ENCODE measurements at regions not wholly inside any gene's neighbourhood (a gene's known extent, or its start where the extent isn't known, plus 50 kb on each side); places are given as distances from the start of the nearest gene placed in this dataset.

DNA sequence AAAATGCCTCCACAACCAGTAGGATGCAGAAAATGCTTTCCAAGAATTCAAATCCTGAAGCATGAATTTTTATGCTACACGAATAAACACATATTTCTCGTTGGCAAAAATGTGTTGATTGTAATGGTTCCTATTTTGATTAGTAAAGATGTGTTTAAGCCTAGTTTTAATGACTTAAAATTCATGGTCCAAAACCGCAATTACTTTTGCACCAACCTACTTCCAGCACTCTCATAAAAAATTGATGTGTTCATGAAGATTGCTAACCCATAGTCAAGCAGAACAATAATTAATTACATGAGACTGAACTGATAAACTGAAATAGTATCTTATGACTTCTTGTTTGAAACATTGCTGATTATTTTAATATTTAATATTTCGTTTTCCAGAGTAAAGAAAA is 828.8 kb downstream of the CCSER2 start:
- H3K27ac ChIP-seq (ENCODE audit: low read depth in 1 of 2, low read length in 2 of 2): no peak overlapping the region
- Mint-ChIP-seq H3K27ac (no peak overlapping the region), H3K36me3 (ENCODE audit: low read depth) (no peaks in the 10 kb centered on the region), H3K4me3 (no peak overlapping the region), H3K9me3 (no peaks in the 10 kb centered on the region), H3K27me3 (no peaks in the 10 kb centered on the region), H3K4me1 (ENCODE audit: low read depth) (no peaks in the 10 kb centered on the region)
- intact Hi-C loops (cut with DNase I, micrococcal nuclease): no loop called here
- peaks cover 0 to 3% of the 10 kb centered on the region in 2 experiments for H3K9me3 ChIP-seq (ENCODE audit: control insufficient read depth in 1 of 2, insufficient read depth in 1 of 2, low read length in 2 of 2)
- H3K4me1 ChIP-seq (ENCODE audit: insufficient read depth, low read length): no peaks in the 10 kb centered on the region
- ChIA-PET POLR2A (no interaction called here), CTCF (no interaction called here)
- H3K27me3 ChIP-seq (ENCODE audit: control insufficient read depth in 1 of 2, insufficient read depth in 2 of 2, low read length in 2 of 2): no peaks in the 10 kb centered on the region
- DNase-seq (no peak), ATAC-seq (ENCODE audit: poor library complexity) (no peak)
- no peak overlapping the region for H3K4me3 ChIP-seq (ENCODE audit: low read length)
- TF ChIP-seq, protein P1, sequence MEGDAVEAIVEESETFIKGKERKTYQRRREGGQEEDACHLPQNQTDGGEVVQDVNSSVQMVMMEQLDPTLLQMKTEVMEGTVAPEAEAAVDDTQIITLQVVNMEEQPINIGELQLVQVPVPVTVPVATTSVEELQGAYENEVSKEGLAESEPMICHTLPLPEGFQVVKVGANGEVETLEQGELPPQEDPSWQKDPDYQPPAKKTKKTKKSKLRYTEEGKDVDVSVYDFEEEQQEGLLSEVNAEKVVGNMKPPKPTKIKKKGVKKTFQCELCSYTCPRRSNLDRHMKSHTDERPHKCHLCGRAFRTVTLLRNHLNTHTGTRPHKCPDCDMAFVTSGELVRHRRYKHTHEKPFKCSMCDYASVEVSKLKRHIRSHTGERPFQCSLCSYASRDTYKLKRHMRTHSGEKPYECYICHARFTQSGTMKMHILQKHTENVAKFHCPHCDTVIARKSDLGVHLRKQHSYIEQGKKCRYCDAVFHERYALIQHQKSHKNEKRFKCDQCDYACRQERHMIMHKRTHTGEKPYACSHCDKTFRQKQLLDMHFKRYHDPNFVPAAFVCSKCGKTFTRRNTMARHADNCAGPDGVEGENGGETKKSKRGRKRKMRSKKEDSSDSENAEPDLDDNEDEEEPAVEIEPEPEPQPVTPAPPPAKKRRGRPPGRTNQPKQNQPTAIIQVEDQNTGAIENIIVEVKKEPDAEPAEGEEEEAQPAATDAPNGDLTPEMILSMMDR (IDR thresholded peaks at IDR 0.05): no peak
- no peaks in the 10 kb centered on the region for H3K36me3 ChIP-seq (ENCODE audit: insufficient read depth, low read length)

DNA sequence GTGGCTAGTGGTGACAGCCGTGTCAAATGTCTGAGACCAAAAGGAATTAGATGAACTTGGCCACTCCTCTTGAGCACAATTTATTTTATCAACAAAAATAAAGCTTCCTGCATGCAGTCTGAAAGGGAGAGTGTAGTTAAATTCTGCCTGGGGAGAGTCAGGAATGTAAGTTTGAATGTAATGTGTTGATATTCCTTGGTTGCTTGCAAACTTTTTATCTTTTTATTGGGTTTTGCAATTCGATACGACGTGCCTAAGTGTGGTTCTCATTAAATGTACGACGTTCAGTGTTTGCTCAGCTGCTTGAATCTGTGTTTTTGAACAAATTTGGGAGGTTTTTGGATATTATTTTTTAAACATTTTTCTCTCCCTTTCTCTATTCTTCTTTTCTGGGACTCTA is 839.9 kb downstream of the CCSER2 start:
- POLR2A ChIA-PET: no interaction called here
- H3K27ac ChIP-seq (ENCODE audit: low read depth in 1 of 2, low read length in 2 of 2): no peak overlapping the region
- Mint-ChIP-seq H3K36me3 (ENCODE audit: low read depth) (no peaks in the 10 kb centered on the region), H3K27me3 (no peaks in the 10 kb centered on the region), H3K4me3 (no peak overlapping the region), H3K4me1 (ENCODE audit: low read depth) (no peaks in the 10 kb centered on the region), H3K9me3 (no peaks in the 10 kb centered on the region), H3K27ac (no peak overlapping the region)
- CTCF ChIA-PET: no interaction called here
- DNase-seq (no peak), ATAC-seq (ENCODE audit: poor library complexity) (no peak)
- H3K36me3 ChIP-seq (ENCODE audit: insufficient read depth, low read length): no peaks in the 10 kb centered on the region
- intact Hi-C loops (cut with DNase I, micrococcal nuclease): no loop called here
- no peak overlapping the region for H3K4me3 ChIP-seq (ENCODE audit: low read length)
- no peaks in the 10 kb centered on the region for H3K27me3 ChIP-seq (ENCODE audit: control insufficient read depth in 1 of 2, insufficient read depth in 2 of 2, low read length in 2 of 2)
- TF ChIP-seq, protein P1 (IDR thresholded peaks at IDR 0.05): no peak
- H3K9me3 ChIP-seq (ENCODE audit: control insufficient read depth in 1 of 2, insufficient read depth in 1 of 2, low read length in 2 of 2): no peaks in the 10 kb centered on the region
- H3K4me1 ChIP-seq (ENCODE audit: insufficient read depth, low read length): no peaks in the 10 kb centered on the region

DNA sequence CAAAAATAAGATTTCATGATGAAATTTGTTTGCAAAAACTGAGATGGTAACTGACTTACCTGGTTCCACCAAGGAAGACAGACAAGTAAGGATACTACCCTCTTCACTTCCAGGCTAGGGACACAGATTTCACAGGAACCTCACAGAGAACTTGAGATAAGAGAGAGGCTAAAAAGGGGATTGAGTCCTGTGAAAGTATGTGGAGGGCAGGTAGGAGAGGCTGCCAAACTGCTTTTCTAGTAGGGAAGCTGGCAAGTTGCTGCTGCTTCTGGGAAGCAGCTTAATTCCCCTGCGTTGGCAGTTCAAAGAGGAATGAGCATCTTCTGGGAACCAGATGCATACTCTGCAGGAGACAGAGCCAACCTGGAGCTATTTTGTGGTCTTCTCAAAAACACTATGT is 841.6 kb downstream of the CCSER2 start:
- no peaks in the 10 kb centered on the region for H3K9me3 Mint-ChIP-seq

More for the DNA sequence above, 841.6 kb downstream of the CCSER2 start:
- Histone ChIP-seq H3K9me3 (ENCODE audit: control insufficient read depth in 1 of 2, insufficient read depth in 1 of 2, low read length in 2 of 2) (no peaks in the 10 kb centered on the region), H3K4me1 (ENCODE audit: insufficient read depth, low read length) (no peaks in the 10 kb centered on the region), H3K36me3 (ENCODE audit: insufficient read depth, low read length) (no peaks in the 10 kb centered on the region), H3K27me3 (ENCODE audit: control insufficient read depth in 1 of 2, insufficient read depth in 2 of 2, low read length in 2 of 2) (no peaks in the 10 kb centered on the region), H3K4me3 (ENCODE audit: low read length) (no peak overlapping the region), H3K27ac (ENCODE audit: low read depth in 1 of 2, low read length in 2 of 2) (no peak overlapping the region)
- ATAC-seq (ENCODE audit: poor library complexity) (no peak), DNase-seq (no peak)
- no peaks in the 10 kb centered on the region for H3K36me3 Mint-ChIP-seq (ENCODE audit: low read depth)
- TF ChIP-seq, protein P1 (IDR thresholded peaks at IDR 0.05): no peak
- H3K4me3 Mint-ChIP-seq: no peak overlapping the region
- ChIA-PET POLR2A (no interaction called here), CTCF (no interaction called here)
- intact Hi-C loops (cut with DNase I, micrococcal nuclease): no loop called here
- H3K27me3 Mint-ChIP-seq: no peaks in the 10 kb centered on the region
- no peak overlapping the region for H3K27ac Mint-ChIP-seq
- no peaks in the 10 kb centered on the region for H3K4me1 Mint-ChIP-seq (ENCODE audit: low read depth)
